ENCODE measurements at regions not wholly inside any gene's neighbourhood (a gene's known extent, or its start where the extent isn't known, plus 50 kb on each side); places are given as distances from the start of the nearest gene placed in this dataset.

- TF ChIP-seq CTCF (IDR thresholded peaks at IDR 0.05; ENCODE audit: control insufficient read depth, extremely low read depth, insufficient read depth): no peak
- H3K4me3 ChIP-seq (ENCODE audit: low read depth, low read length): no peak overlapping the region
- DNase-seq (ENCODE audit: low read depth): no peak
Measured at GRCh38 chr14:71661441-71661840, 270.8 kb upstream of the RGS6 start.

- no peak for DNase-seq (ENCODE audit: low read depth)
- H3K4me3 ChIP-seq (ENCODE audit: low read depth, low read length): no peak overlapping the region
- no peak for TF ChIP-seq CTCF (IDR thresholded peaks at IDR 0.05; ENCODE audit: control insufficient read depth, extremely low read depth, insufficient read depth)
Measured at GRCh38 chr14:71662291-71662790, 269.9 kb upstream of the RGS6 start.

- H3K4me3 ChIP-seq (ENCODE audit: low read depth, low read length): no peak overlapping the region
- DNase-seq (ENCODE audit: low read depth): no peak
- no peak for TF ChIP-seq CTCF (IDR thresholded peaks at IDR 0.05; ENCODE audit: control insufficient read depth, extremely low read depth, insufficient read depth)
Measured at GRCh38 chr14:71665157-71665556, 267.1 kb upstream of the RGS6 start.

DNA sequence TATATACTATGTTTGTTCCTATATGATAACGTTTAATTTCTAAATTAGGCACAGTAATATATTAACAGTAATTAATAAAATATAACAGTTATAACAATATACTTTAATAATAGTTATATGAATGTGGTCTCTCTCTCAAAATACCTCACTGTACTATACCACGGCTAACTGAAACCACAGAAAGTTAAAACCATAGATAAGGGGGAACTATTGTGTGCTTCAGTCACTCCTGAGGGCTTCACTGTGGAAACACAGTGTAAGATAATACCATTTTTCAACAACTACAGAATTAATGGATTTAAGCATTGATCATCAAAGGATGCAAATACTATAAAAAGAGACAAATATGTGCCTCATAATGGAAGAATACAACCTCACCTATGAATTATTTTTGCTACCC is 266.4 kb upstream of the RGS6 start:
- no peak for DNase-seq (ENCODE audit: low read depth)
- H3K4me3 ChIP-seq (ENCODE audit: low read depth, low read length): no peak overlapping the region
- TF ChIP-seq CTCF (IDR thresholded peaks at IDR 0.05; ENCODE audit: control insufficient read depth, extremely low read depth, insufficient read depth): no peak

GRCh38 chr14:71666571-71667145 is 265.6 kb upstream of the RGS6 start:
- no peak overlapping the region for H3K4me3 ChIP-seq (ENCODE audit: low read depth, low read length)
- no peak for TF ChIP-seq CTCF (IDR thresholded peaks at IDR 0.05; ENCODE audit: control insufficient read depth, extremely low read depth, insufficient read depth)
- DNase-seq (ENCODE audit: low read depth): no peak

DNA sequence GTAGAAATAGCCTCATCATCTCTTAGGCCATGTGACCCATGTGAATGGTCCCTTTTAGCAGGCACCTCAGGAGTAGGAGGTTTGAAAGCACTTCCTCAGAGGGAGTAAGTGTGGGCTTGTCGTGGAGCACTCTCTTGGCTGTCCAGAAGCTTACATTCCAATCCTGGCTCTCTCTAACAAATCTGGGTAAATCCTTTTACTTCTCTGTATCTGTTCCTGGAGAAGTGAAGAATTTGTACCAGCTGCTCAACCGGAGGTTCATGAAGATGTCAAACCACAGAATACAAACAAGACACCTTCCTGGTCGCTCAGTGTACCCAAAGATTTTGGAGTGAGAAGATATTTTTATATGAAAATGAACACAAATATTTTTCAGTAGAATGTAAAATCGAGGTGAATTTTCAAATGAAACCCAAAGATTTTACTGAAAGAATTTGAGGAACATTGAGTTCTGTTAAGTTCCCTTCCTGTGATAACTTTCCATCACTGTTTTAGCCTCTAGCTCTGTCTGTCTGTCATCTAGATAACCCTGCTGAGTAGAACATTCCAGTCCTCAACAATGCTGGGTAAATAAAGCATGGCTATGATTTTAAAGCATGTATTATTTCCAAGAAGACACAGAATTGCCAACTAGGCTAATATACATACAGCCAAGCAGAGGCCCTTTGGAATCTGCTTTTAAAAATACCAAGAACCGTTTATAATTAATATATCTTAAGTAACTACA is 263.9 kb upstream of the RGS6 start:
- no peak for TF ChIP-seq CTCF (IDR thresholded peaks at IDR 0.05; ENCODE audit: control insufficient read depth, extremely low read depth, insufficient read depth)
- no peak for DNase-seq (ENCODE audit: low read depth)
- no peak overlapping the region for H3K4me3 ChIP-seq (ENCODE audit: low read depth, low read length)

All from LNCaP clone FGC (cell line).